GM19240 (cell line): ENCODE measurements at regions not wholly inside any gene's neighbourhood (a gene's known extent, or its start where the extent isn't known, plus 50 kb on each side); places are given as distances from the start of the nearest gene placed in this dataset.

ENCODE experiments used
- DNase-seq: peaks from one replicate; pipeline ENCODE4 v3.0.0; 2011; ENCODE audit warnings: low spot score; ENCODE audit not compliant: insufficient read length

- no peak for DNase-seq
Measured at GRCh38 chr11:32531528-32531927, 52.1 kb upstream of the EIF3M start.

GRCh38 chr11:32529994-32530588, 53.5 kb upstream of the EIF3M start:
- peak; percentile 29 for DNase-seq

- DNase-seq, result no peak
Measured at GRCh38 chr11:32527261-32528175, 56.1 kb upstream of the EIF3M start.

- no peak for DNase-seq
Measured at GRCh38 chr11:32526760-32527159, 56.9 kb upstream of the EIF3M start.

GRCh38 chr11:32511926-32512325, 71.7 kb upstream of the EIF3M start:
- no peak for DNase-seq

GRCh38 chr11:32510039-32510438, 73.6 kb upstream of the EIF3M start:
- no peak for DNase-seq

- DNase-seq, result no peak
Measured at GRCh38 chr11:32508780-32509179, 73.4 kb upstream of the WT1 start.

GRCh38 chr11:32500001-32500400, 64.7 kb upstream of the WT1 start:
- no peak for DNase-seq

GRCh38 chr11:32497951-32498350, 62.6 kb upstream of the WT1 start:
- DNase-seq, result no peak

GRCh38 chr11:32494629-32495028, 59.3 kb upstream of the WT1 start:
- no peak for DNase-seq

- no peak for DNase-seq
Measured at GRCh38 chr11:32489464-32489863, 54.1 kb upstream of the WT1 start.

- no peak for DNase-seq
Measured at GRCh38 chr11:32487270-32487669, 51.9 kb upstream of the WT1 start.

- DNase-seq, result no peak
Measured at GRCh38 chr11:32485733-32486132, 50.4 kb upstream of the WT1 start.
